H1 (cell line): ENCODE measurements at regions not wholly inside any gene's neighbourhood (a gene's known extent, or its start where the extent isn't known, plus 50 kb on each side); places are given as distances from the start of the nearest gene placed in this dataset.

Experiments
- CTCF ChIA-PET: fragments of 300-600 bp; sonication (Branson Sonifier 250); formaldehyde crosslinking; loops from one replicate; lab custom pipeline; 2021; ENCODE audit not compliant: partially characterized antibody; lab: Charles Lee
- POLR2A ChIA-PET: fragments of 300-600 bp; sonication (Branson Sonifier 250); formaldehyde crosslinking; loops from one replicate; lab custom pipeline; 2021; ENCODE audit warnings: inconsistent platforms; ENCODE audit not compliant: partially characterized antibody; lab: Charles Lee
- DNase-seq, 2 experiments: peaks; one replicate each; pipeline versions ENCODE4 v3.0.0 to v3.0.0-alpha.2; 2010 to 2022; ENCODE audit warnings: low spot score in 2 of 2, low read depth in 1 of 2, mixed read lengths in 1 of 2
- FAIRE-seq: peaks from 2 replicates; lab custom pipeline; 2011; peaks lifted over from hg19 to GRCh38; lab: Jason Lieb, UNC
- H2AFZ ChIP-seq: 2 replicates; pipeline ENCODE4 v1.8.1; 2012; ENCODE audit warnings: low read length, inconsistent platforms
- H2AK5ac ChIP-seq: 2 replicates; pipeline ENCODE4 v1.6.1; 2013; ENCODE audit warnings: low read depth, low read length
- H2BK120ac ChIP-seq: replicated peaks from 2 replicates; pipeline ENCODE3; 2013; ENCODE audit warnings: low read depth, low read length, inconsistent platforms
- H2BK12ac ChIP-seq: 2 replicates; pipeline ENCODE4 v1.6.1; 2013; ENCODE audit warnings: low read depth, low read length
- H2BK15ac ChIP-seq: 2 replicates; pipeline ENCODE4 v1.6.1; 2013; ENCODE audit warnings: low read length
- H2BK20ac ChIP-seq: 2 replicates; pipeline ENCODE4 v1.6.1; 2013; ENCODE audit warnings: low read length
- H2BK5ac ChIP-seq: 2 replicates; pipeline ENCODE4 v1.6.1; 2013; ENCODE audit warnings: low read depth, low read length
- H3K14ac ChIP-seq: 2 replicates; pipeline ENCODE4 v1.6.1; 2013; ENCODE audit warnings: inconsistent platforms; ENCODE audit not compliant: insufficient read length
- H3K18ac ChIP-seq: 2 replicates; pipeline ENCODE4 v1.6.1; 2013; ENCODE audit warnings: low read length; ENCODE audit errors: extremely low read depth
- H3K23ac ChIP-seq: 2 replicates; pipeline ENCODE4 v1.6.1; 2013; ENCODE audit warnings: inconsistent platforms; ENCODE audit not compliant: insufficient read length
- H3K23me2 ChIP-seq: 2 replicates; pipeline ENCODE4 v1.6.1; 2013; ENCODE audit warnings: low read depth, low read length
- H3K27ac ChIP-seq: 2 replicates; pipeline ENCODE4 v1.6.1; 2011; ENCODE audit warnings: low read depth, low read length, inconsistent platforms
- H3K27me3 ChIP-seq, 4 experiments: replicated peaks in 1 of 4; 1 replicate in 1 of 4; 2 replicates in 3 of 4; pipeline versions ENCODE4 v1.6.1 to v1.8.1; 2011 to 2013; ENCODE audit warnings: low read length in 3 of 4, mild to moderate bottlenecking in 3 of 4, inconsistent platforms in 2 of 4, mixed read lengths in 2 of 4, moderate library complexity in 1 of 4; ENCODE audit not compliant: control insufficient read depth in 3 of 4, insufficient read depth in 3 of 4; ENCODE audit errors: extremely low read depth in 1 of 4
- H3K36me3 ChIP-seq, 4 experiments: 2 replicates each; pipeline versions ENCODE4 v1.6.1 to v1.8.1; 2011 to 2013; ENCODE audit warnings: mild to moderate bottlenecking in 4 of 4, low read length in 3 of 4, moderate library complexity in 2 of 4, control low read depth in 1 of 4, inconsistent platforms in 1 of 4; ENCODE audit not compliant: insufficient read depth in 4 of 4, control insufficient read depth in 2 of 4
- H3K4ac ChIP-seq: replicated peaks from 2 replicates; pipeline ENCODE3; 2013; ENCODE audit warnings: low read length, low read depth, mixed read lengths, inconsistent platforms; ENCODE audit not compliant: insufficient read length
- H3K4me1 ChIP-seq, 4 experiments: replicated peaks in 1 of 4; 1 replicate in 1 of 4; 2 replicates in 3 of 4; pipeline versions ENCODE4 v1.6.1 to v1.8.1; 2011 to 2013; ENCODE audit warnings: low read length in 3 of 4, inconsistent platforms in 2 of 4, mixed read lengths in 1 of 4; ENCODE audit not compliant: insufficient read depth in 4 of 4, control insufficient read depth in 3 of 4
- H3K4me2 ChIP-seq, 2 experiments: 2 replicates each; pipeline versions ENCODE4 v1.6.1 to v1.8.1; 2011 to 2013; ENCODE audit warnings: low read depth in 2 of 2, low read length in 2 of 2, control low read depth in 1 of 2, inconsistent platforms in 1 of 2, mild to moderate bottlenecking in 1 of 2; ENCODE audit not compliant: insufficient read depth in 1 of 2
- H3K4me3 ChIP-seq, 4 experiments: fragments of 200-600, 300-600 bp in 1 of 4; sonication (generic), shearing (Covaris generic), sonication (Bioruptor Twin) in 1 of 4; 2 replicates each; pipeline versions ENCODE4 v1.5.1 to v1.8.1; 2011 to 2016; ENCODE audit warnings: low read length in 4 of 4, low read depth in 3 of 4, control low read depth in 2 of 4, inconsistent platforms in 2 of 4, mild to moderate bottlenecking in 2 of 4, mixed read lengths in 1 of 4, moderate library complexity in 1 of 4; ENCODE audit not compliant: insufficient read depth in 2 of 4; ENCODE audit errors: extremely low read depth in 1 of 4
- H3K56ac ChIP-seq: replicated peaks from 2 replicates; pipeline ENCODE3; 2013; ENCODE audit warnings: low read depth, mild to moderate bottlenecking, mixed read lengths, low read length, inconsistent platforms; ENCODE audit not compliant: insufficient read length
- H3K79me1 ChIP-seq: 2 replicates; pipeline ENCODE4 v1.6.1; 2013; ENCODE audit warnings: low read depth, low read length, control low read depth
- H3K79me2 ChIP-seq, 2 experiments: 2 replicates each; pipeline versions ENCODE4 v1.6.1 to v1.8.1; 2012 to 2013; ENCODE audit warnings: low read length in 2 of 2, mild to moderate bottlenecking in 2 of 2, inconsistent platforms in 1 of 2; ENCODE audit not compliant: insufficient read depth in 2 of 2, control insufficient read depth in 1 of 2
- H3K9ac ChIP-seq, 4 experiments: replicated peaks in 1 of 4; 1 replicate in 1 of 4; 2 replicates in 3 of 4; pipeline versions ENCODE4 v1.6.1 to v1.8.1; 2011 to 2013; ENCODE audit warnings: low read depth in 3 of 4, low read length in 3 of 4, control low read depth in 2 of 4, mild to moderate bottlenecking in 2 of 4, moderate library complexity in 2 of 4, inconsistent platforms in 1 of 4; ENCODE audit errors: extremely low read depth in 1 of 4
- H3K9me3 ChIP-seq, 2 experiments: 2 replicates each; pipeline versions ENCODE4 v1.6.1 to v1.8.1; 2012 to 2013; ENCODE audit warnings: mild to moderate bottlenecking in 2 of 2, moderate library complexity in 2 of 2, control low read depth in 1 of 2, inconsistent platforms in 1 of 2, low read depth in 1 of 2, low read length in 1 of 2, mixed read lengths in 1 of 2; ENCODE audit not compliant: insufficient read depth in 2 of 2
- H4K20me1 ChIP-seq, 2 experiments: replicated peaks in 1 of 2; 2 replicates each; pipeline versions ENCODE3 to v1.8.1; 2011 to 2013; ENCODE audit warnings: inconsistent platforms in 2 of 2, low read length in 2 of 2, mild to moderate bottlenecking in 1 of 2; ENCODE audit not compliant: insufficient read depth in 2 of 2, control insufficient read depth in 1 of 2
- H4K5ac ChIP-seq: 2 replicates; pipeline ENCODE4 v1.6.1; 2013; ENCODE audit warnings: low read length, low read depth, mixed read lengths, inconsistent platforms; ENCODE audit not compliant: insufficient read length
- H4K8ac ChIP-seq: 2 replicates; pipeline ENCODE4 v1.8.0; 2013; ENCODE audit warnings: mild to moderate bottlenecking, moderate library complexity, low read length, inconsistent platforms; ENCODE audit not compliant: insufficient read depth; ENCODE audit errors: extremely low read depth
- H4K91ac ChIP-seq: replicated peaks from 2 replicates; pipeline ENCODE3; 2013; ENCODE audit warnings: low read length, mixed read lengths, inconsistent platforms; ENCODE audit not compliant: insufficient read length
- BCL11A ChIP-seq, 2 experiments: IDR thresholded peaks; one replicate each; pipeline ENCODE4 v1.6.1; 2011; ENCODE audit warnings: low read depth in 2 of 2, low read length in 2 of 2, mild to moderate bottlenecking in 2 of 2
- BRCA1 ChIP-seq: IDR thresholded peaks from 2 replicates; pipeline ENCODE4 v1.6.1; 2012; ENCODE audit warnings: low read depth, low read length, improper control_type of control experiment
- CBX8 ChIP-seq: fragments of 300-800, 300-1000 bp; sonication (generic); IDR thresholded peaks from 2 replicates; pipeline ENCODE4 v1.7.1; 2016; ENCODE audit warnings: low read depth, low read length, borderline replicate concordance
- EP300 ChIP-seq, 2 experiments: IDR thresholded peaks; 1 replicate in 1 of 2; 2 replicates in 1 of 2; pipeline ENCODE4 v1.6.1; 2011 to 2012; ENCODE audit warnings: low read depth in 2 of 2, low read length in 2 of 2, mild to moderate bottlenecking in 2 of 2, borderline replicate concordance in 1 of 2, inconsistent platforms in 1 of 2, moderate library complexity in 1 of 2
- MAFK ChIP-seq: IDR thresholded peaks from 2 replicates; pipeline ENCODE4 v1.6.1; 2012; ENCODE audit warnings: low read depth, mild to moderate bottlenecking, improper control_type of control experiment, low read length
- RAD21 ChIP-seq, 2 experiments: IDR thresholded peaks in 1 of 2; conservative IDR thresholded peaks in 1 of 2; 2 replicates each; pipeline ENCODE4 v1.6.1; 2011; ENCODE audit warnings: low read depth in 2 of 2, low read length in 2 of 2, improper control_type of control experiment in 1 of 2, inconsistent platforms in 1 of 2, mild to moderate bottlenecking in 1 of 2, moderate library complexity in 1 of 2
- SAP30 ChIP-seq: fragments of 300-600 bp; sonication (generic); IDR thresholded peaks from 2 replicates; pipeline ENCODE4 v1.7.1; 2012; ENCODE audit warnings: low read length, moderate library complexity, mild to moderate bottlenecking, inconsistent platforms; ENCODE audit not compliant: insufficient read depth, insufficient replicate concordance
- SIRT6 ChIP-seq: IDR thresholded peaks from one replicate; pipeline ENCODE4 v1.7.1; 2012; ENCODE audit warnings: low read length, inconsistent platforms
- SP4 ChIP-seq: IDR thresholded peaks from 2 replicates; pipeline ENCODE4 v1.6.1; 2012; ENCODE audit warnings: low read length, inconsistent platforms
- SRF ChIP-seq: IDR thresholded peaks from 2 replicates; pipeline ENCODE4 v1.6.1; 2011; ENCODE audit warnings: mild to moderate bottlenecking, low read depth, low read length, moderate library complexity
- SUZ12 ChIP-seq: fragments of 200-600 bp; sonication (generic); IDR thresholded peaks from 2 replicates; pipeline ENCODE4 v1.6.1; 2012; ENCODE audit warnings: mild to moderate bottlenecking, inconsistent platforms, low read length, moderate library complexity, mixed read lengths
- TBP ChIP-seq: IDR thresholded peaks from 2 replicates; pipeline ENCODE4 v1.6.1; 2011; ENCODE audit warnings: low read depth, low read length, improper control_type of control experiment
- WGBS, 2 experiments: shearing (Covaris generic) in 1 of 2; methylation state at CpG; one replicate each; pipeline versions ENCODE4 v1.1.6 to v1.1.7; 2013 to 2015; ENCODE audit warnings: low lambda C conversion rate in 2 of 2, mixed read lengths in 2 of 2, inconsistent platforms in 1 of 2, low coverage in 1 of 2, missing lambda C conversion rate in 1 of 2; ENCODE audit not compliant: insufficient replicate concordance in 2 of 2, insufficient coverage in 1 of 2, insufficient read length in 1 of 2; ENCODE audit errors: extremely low coverage in 1 of 2, missing lambda C conversion rate in 1 of 2; 5-methylcytosine and 5-hydroxymethylcytosine counted together
- TF ChIP-seq, protein P1 (sequence below): IDR thresholded peaks from 2 replicates; pipeline ENCODE4 v1.6.1; 2011; ENCODE audit warnings: low read length, improper control_type of control experiment

DNA sequence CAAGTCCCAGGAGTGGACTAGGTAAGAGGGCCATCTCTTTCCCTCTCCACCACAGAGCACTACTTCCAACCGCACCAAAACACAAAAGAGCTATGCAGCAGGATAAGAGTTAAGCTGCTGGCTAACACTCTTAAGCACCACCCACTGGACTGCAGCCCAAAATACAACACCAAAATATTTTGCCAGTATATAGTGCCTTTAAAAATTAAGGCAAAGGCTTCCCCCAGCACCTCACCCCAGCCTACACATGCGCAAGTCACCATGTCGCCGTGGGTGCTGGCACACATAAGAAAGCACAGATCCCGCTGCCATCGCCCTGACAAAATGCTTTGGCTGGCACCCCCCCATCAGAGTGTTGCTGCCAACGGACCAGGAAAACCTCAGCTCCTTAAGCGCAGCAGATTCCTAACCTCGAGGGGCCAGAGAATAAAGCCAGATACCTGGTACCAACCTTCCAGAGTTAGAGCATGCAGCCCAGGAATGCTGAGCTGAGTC lies 608.3 kb downstream of the PCDH17 start:
- Histone ChIP-seq H2BK20ac (no peak overlapping the region), H4K8ac (no peak overlapping the region), H3K4me2 (no peak overlapping the region), H2BK5ac (no peak overlapping the region), H3K79me1 (no peaks in the 10 kb centered on the region), H2BK12ac (no peak overlapping the region), H2BK15ac (no peak overlapping the region), H4K20me1 (no peaks in the 10 kb centered on the region), H3K4ac (no peak overlapping the region), H4K5ac (no peak overlapping the region), H3K23me2 (no peaks in the 10 kb centered on the region), H3K79me2 (no peaks in the 10 kb centered on the region), H3K56ac (no peak overlapping the region), H2AK5ac (no peak overlapping the region), H3K27me3 (no peaks in the 10 kb centered on the region), H3K36me3 (no peaks in the 10 kb centered on the region), H4K91ac (no peak overlapping the region), H2BK120ac (no peak overlapping the region), H3K27ac (no peak overlapping the region), H3K9ac (no peak overlapping the region), H3K14ac (no peak overlapping the region), H3K4me3 (no peak overlapping the region), H3K4me1 (no peaks in the 10 kb centered on the region), H3K9me3 (no peaks in the 10 kb centered on the region), H2AFZ (peak overlapping the region; percentile 53; the same call in 1 of the 2 replicates), H3K23ac (no peak overlapping the region), H3K18ac (no peak overlapping the region)
- 95% methylated on average over 9 of the region's 9 CpGs; no CpG with 5 or more reads in 1 of the 2 experiments for WGBS, 2 experiments
- ChIA-PET CTCF (interaction anchor here (1.1 to 1.2 kb wide), 2 partner anchors 25 to 397 kb away, joined by 3 read pairs; no protein-coding TSS in a partner anchor), POLR2A (no interaction called here)
- no peak for FAIRE-seq
- DNase-seq: no peak
- TF ChIP-seq CBX8: no peak
- TF ChIP-seq SP4: no peak
- TF ChIP-seq, protein P1, sequence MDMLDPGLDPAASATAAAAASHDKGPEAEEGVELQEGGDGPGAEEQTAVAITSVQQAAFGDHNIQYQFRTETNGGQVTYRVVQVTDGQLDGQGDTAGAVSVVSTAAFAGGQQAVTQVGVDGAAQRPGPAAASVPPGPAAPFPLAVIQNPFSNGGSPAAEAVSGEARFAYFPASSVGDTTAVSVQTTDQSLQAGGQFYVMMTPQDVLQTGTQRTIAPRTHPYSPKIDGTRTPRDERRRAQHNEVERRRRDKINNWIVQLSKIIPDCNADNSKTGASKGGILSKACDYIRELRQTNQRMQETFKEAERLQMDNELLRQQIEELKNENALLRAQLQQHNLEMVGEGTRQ: no peak
- TF ChIP-seq SAP30: no peak
- no peak for TF ChIP-seq SRF
- TF ChIP-seq MAFK: no peak
- TF ChIP-seq BRCA1: no peak
- TF ChIP-seq SUZ12: no peak
- no peak for TF ChIP-seq RAD21 (IDR thresholded peaks at IDR 0.05 in 1 of 2, conservative IDR thresholded peaks at IDR 0.05 in 1 of 2; ENCODE audit: low read depth in 2 of 2, low read length in 2 of 2)
- no peak for TF ChIP-seq SIRT6
- no peak for TF ChIP-seq BCL11A (IDR thresholded peaks at IDR 0.05; ENCODE audit: low read depth in 2 of 2, low read length in 2 of 2)
- no peak for TF ChIP-seq TBP
- no peak for TF ChIP-seq EP300 (IDR thresholded peaks at IDR 0.05; ENCODE audit: borderline replicate concordance in 1 of 2, low read depth in 2 of 2, low read length in 2 of 2)
